HUES48 (cell line): ENCODE measurements at regions not wholly inside any gene's neighbourhood (a gene's known extent, or its start where the extent isn't known, plus 50 kb on each side); places are given as distances from the start of the nearest gene placed in this dataset.

Experiments
- H3K27ac ChIP-seq: one replicate; pipeline ENCODE4 v1.7.0; 2013; ENCODE audit warnings: low read depth, low read length, inconsistent platforms
- H3K27me3 ChIP-seq: 2 replicates; pipeline ENCODE4 v1.6.1; 2013; ENCODE audit warnings: mild to moderate bottlenecking, low read length; ENCODE audit not compliant: control insufficient read depth, insufficient read depth
- H3K36me3 ChIP-seq: 2 replicates; pipeline ENCODE4 v1.6.1; 2013; ENCODE audit warnings: low read length; ENCODE audit not compliant: control insufficient read depth, insufficient read depth
- H3K4me1 ChIP-seq: 2 replicates; pipeline ENCODE4 v1.6.1; 2013; ENCODE audit warnings: mild to moderate bottlenecking, low read length; ENCODE audit not compliant: control insufficient read depth, insufficient read depth
- H3K4me3 ChIP-seq: 2 replicates; pipeline ENCODE4 v1.5.1; 2013; ENCODE audit warnings: mild to moderate bottlenecking, low read depth, low read length
- H3K9ac ChIP-seq: 2 replicates; pipeline ENCODE4 v1.6.1; 2013; ENCODE audit warnings: mild to moderate bottlenecking, low read depth, low read length, moderate library complexity
- H3K9me3 ChIP-seq: 2 replicates; pipeline ENCODE4 v1.6.1; 2013; ENCODE audit warnings: low read length; ENCODE audit not compliant: control insufficient read depth, insufficient read depth

DNA sequence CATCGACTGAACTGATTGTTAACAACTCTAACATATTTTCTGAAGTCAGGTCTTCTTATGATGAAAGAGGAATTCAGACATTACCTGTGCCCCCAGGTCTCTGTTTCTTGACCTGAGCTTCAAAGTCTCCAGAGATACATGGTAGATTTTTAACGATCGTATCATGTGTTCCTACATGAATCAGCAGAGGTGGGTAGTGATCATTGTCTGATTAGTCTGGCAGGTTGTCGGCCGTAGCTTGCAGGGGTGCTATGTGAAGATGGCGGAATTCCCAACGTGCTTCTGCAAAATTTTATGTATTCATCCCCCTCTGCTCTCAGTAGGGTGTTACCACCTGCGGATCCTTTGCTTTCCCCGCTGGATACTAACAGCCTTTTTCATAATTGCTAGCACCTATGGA, 581.9 kb downstream of the GATA3 start:
- H3K9me3 ChIP-seq: no peaks in the 10 kb centered on the region
- no peak overlapping the region for H3K27ac ChIP-seq
- no peaks in the 10 kb centered on the region for H3K36me3 ChIP-seq
- H3K27me3 ChIP-seq: no peaks in the 10 kb centered on the region
- no peaks in the 10 kb centered on the region for H3K4me1 ChIP-seq
- no peak overlapping the region for H3K4me3 ChIP-seq
- no peak overlapping the region for H3K9ac ChIP-seq

DNA sequence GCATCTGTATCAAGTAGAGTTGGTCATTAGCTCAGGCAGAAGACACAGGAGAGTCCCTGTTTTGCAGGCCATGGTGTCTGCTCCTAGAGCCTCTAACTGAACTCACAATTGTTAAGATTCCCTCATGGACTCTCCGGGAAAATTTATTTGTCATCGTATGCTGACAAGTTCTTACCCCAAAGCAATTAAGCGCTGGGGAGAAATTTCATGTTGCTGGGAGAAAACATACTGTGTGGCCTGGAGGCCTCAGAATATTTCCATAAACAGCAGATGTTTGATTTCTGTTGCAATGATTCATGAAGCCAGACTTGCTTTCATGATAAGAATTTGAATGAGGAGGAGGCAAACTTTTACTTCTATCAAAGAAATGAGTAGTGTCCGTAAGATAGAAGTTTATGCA, 583.2 kb downstream of the GATA3 start:
- H3K27me3 ChIP-seq: no peaks in the 10 kb centered on the region
- H3K4me1 ChIP-seq: no peaks in the 10 kb centered on the region
- H3K36me3 ChIP-seq: no peaks in the 10 kb centered on the region
- no peak overlapping the region for H3K4me3 ChIP-seq
- peaks cover under 1% of the 10 kb centered on the region; the same call in 1 of the 2 replicates for H3K9me3 ChIP-seq
- H3K27ac ChIP-seq: no peak overlapping the region
- H3K9ac ChIP-seq: no peak overlapping the region

DNA sequence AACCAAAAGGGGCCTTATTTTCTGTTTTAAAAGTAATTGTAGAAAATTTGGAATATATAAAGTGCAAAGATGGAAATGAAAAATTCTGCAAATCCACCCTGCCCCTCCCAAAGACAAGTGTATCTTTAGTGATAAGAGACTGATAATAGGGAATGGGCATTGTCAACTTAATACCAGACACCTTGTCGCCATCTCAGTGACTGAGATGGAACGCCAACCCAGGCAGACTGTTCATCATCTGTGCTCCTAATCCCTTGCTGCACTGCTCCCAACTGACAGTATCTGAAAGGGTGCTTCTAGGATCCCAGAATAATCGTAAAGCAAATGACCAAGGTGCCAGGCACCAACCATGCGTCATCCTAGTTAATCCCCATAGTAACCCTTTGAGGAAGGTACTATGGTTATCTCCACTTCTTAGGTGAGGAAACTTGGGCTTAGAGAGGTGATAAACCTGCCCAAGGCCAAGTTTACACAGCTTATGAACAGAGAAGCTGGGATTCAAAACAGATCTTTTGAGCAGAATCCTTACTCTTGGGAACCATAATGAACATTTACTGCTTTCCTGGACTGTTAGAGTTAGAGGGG, 583.7 kb downstream of the GATA3 start:
- Histone ChIP-seq H3K27me3 (no peaks in the 10 kb centered on the region), H3K36me3 (no peaks in the 10 kb centered on the region), H3K4me1 (no peaks in the 10 kb centered on the region), H3K4me3 (no peak overlapping the region), H3K9ac (no peak overlapping the region), H3K9me3 (peaks cover 3% of the 10 kb centered on the region; the same call in 1 of the 2 replicates), H3K27ac (no peak overlapping the region)

DNA sequence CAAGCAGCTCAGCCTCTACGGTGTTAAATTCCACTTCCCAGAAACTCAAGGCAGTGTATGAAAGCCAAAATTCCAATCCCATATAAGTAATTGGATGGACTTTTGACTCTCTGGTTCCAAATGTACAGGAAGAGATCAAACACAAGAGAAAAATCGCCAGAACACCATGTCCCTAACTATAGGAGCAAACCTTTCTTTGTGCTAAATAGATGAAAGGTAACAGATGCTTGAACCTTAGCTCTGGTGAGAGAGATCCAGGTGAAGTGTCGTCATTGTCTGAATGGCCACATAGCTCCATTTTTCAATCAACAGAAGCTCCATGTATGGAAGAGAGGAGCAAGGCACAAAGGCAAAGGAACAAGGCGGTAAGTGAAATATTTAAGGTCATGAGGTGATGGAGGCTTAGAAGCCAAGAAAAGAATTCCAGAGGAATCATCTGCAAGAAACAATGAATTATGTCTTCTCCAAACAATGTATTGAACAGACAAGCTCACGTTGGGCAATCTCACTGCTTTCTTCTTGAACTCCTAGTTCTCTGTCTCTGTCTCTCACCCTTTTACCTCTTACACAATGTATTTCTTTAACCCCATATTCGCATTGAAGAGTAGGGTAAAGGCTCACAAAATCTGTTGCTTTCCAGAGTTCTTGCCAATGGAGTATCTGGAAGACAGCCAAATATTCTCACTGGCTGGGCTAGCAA, 585.1 kb downstream of the GATA3 start:
- H3K27me3 ChIP-seq: no peaks in the 10 kb centered on the region
- no peak overlapping the region for H3K9ac ChIP-seq
- no peaks in the 10 kb centered on the region for H3K4me1 ChIP-seq
- no peak overlapping the region for H3K27ac ChIP-seq
- no peaks in the 10 kb centered on the region for H3K36me3 ChIP-seq
- peaks cover 3% of the 10 kb centered on the region; the same call in 1 of the 2 replicates for H3K9me3 ChIP-seq
- H3K4me3 ChIP-seq: no peak overlapping the region

DNA sequence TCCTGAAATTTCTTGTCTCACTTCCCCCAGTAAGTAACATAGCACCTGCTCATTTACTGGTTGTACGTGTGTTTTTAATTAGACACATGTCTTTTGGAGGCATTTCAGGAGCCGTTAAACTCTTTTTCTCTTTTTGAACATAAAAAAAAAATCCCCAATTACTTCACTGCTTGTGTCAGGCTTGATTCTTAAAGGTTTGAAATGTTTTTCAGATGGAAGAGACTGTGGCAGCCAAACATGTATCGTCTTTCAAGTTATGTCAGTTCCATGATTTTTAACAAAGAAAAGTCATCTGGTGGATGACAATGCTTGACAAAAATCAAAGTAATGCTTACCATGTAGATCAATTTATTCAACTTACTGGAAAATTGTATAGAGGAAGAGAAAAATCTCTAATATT, 585.8 kb downstream of the GATA3 start:
- Histone ChIP-seq H3K9me3 (peaks cover 3% of the 10 kb centered on the region; the same call in 1 of the 2 replicates), H3K4me1 (no peaks in the 10 kb centered on the region), H3K27me3 (no peaks in the 10 kb centered on the region), H3K36me3 (no peaks in the 10 kb centered on the region), H3K27ac (no peak overlapping the region), H3K4me3 (no peak overlapping the region), H3K9ac (no peak overlapping the region)

DNA sequence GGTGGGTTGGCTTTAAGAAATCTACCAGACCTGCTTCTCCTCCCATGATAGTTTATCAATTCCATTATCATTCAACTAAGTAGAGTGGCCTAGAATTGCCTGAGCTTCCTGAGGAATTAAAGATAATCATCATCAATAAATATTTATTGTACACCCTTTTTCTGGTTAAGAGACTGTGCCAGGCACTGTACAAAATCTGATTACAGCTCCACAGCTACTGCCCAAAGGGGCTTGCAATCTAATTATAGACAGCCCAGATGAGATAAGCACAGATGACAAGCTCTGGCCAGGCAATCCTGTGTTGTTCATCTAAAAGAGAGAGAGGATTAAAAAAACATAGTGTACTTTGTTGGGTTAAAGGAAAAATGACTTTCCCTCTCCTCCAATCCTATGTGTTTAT, 586.4 kb downstream of the GATA3 start:
- Histone ChIP-seq H3K9ac (no peak overlapping the region), H3K9me3 (peaks cover 3% of the 10 kb centered on the region; the same call in 1 of the 2 replicates), H3K4me3 (no peak overlapping the region), H3K4me1 (no peaks in the 10 kb centered on the region), H3K27me3 (no peaks in the 10 kb centered on the region), H3K27ac (no peak overlapping the region), H3K36me3 (no peaks in the 10 kb centered on the region)

DNA sequence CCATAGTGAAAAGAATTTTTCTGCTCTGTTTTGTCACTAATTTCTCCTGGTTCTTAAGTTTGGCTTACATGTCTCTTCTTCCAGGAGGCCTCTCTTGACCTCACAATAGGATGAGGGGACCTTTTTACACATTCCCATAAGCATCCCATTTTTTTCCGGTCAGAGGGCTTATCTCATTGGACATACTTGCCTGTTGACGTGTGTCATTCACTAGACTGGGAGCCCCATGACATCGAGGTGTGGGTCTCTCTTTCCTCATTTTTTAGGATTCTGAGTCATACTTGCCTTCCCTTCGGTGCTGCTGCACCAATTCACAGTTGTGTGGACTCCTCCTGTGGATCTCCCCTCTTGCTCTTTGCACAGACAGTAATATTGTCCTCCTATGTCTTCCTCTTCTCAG, 601.8 kb downstream of the GATA3 start:
- H3K9ac ChIP-seq: no peak overlapping the region
- no peaks in the 10 kb centered on the region for H3K36me3 ChIP-seq
- H3K4me3 ChIP-seq: no peak overlapping the region
- no peaks in the 10 kb centered on the region for H3K9me3 ChIP-seq
- H3K27ac ChIP-seq: no peak overlapping the region
- H3K4me1 ChIP-seq: no peaks in the 10 kb centered on the region
- H3K27me3 ChIP-seq: no peaks in the 10 kb centered on the region

DNA sequence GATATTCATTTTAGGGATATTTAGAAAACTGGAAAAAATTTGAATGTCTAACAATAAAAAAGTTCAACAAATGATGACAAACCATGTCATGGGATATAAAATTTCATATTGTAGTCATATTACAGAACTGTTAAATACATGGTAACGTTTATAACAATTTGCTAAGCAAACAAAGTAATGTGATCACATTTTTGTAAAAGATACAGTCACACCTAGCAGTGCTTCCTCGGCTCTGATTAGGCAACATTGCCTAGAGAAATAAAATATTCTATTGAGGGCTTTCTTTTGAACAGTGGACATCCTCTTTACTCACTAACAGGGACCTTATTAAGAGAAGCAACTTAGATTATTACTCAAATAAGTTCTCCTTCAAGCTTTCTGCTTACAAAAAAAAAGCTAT, 605.5 kb downstream of the GATA3 start:
- H3K9ac ChIP-seq: no peak overlapping the region
- H3K27ac ChIP-seq: no peak overlapping the region
- no peaks in the 10 kb centered on the region for H3K4me1 ChIP-seq
- no peaks in the 10 kb centered on the region for H3K9me3 ChIP-seq
- no peaks in the 10 kb centered on the region for H3K27me3 ChIP-seq
- H3K36me3 ChIP-seq: no peaks in the 10 kb centered on the region
- no peak overlapping the region for H3K4me3 ChIP-seq

DNA sequence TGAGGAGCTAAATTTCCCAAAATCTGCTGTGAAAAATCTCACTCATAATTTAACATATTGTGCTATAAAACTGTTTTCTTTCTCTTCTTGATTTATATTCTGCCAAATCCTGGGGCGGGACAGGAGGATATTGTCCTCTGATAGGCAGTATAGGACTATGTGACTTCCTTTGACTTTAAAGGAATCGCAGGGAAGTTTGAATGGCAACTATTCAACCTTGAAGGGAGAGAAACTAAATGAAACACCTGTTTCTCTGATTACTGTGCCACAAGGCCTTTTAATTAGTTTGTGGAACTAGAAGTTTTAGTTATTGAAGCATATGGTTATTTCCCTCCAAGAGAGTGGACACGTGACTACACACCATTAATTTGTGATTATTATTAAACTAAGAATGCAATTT, 607.4 kb downstream of the GATA3 start:
- no peak overlapping the region for H3K4me3 ChIP-seq
- no peaks in the 10 kb centered on the region for H3K27me3 ChIP-seq
- no peaks in the 10 kb centered on the region for H3K9me3 ChIP-seq
- H3K27ac ChIP-seq: no peak overlapping the region
- no peaks in the 10 kb centered on the region for H3K4me1 ChIP-seq
- H3K9ac ChIP-seq: no peak overlapping the region
- no peaks in the 10 kb centered on the region for H3K36me3 ChIP-seq

DNA sequence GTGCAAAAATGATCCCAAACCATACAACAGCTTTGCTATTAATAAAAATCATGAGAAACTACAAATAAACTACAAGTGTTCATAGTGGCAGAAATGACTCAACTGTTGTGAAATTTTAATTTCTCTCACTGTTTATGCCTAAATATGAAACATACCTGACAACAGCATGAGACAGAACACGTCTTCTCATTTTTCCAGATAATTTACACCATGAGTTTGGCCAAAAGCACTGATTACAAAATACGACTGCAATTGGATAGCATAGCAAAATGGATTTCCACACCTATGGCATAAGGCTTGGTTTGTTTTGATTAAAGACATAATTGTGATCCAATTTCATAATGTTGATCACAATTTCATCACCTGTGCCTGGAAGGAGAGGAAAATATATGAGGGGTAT, 608.6 kb downstream of the GATA3 start:
- no peak overlapping the region for H3K4me3 ChIP-seq
- H3K9ac ChIP-seq: no peak overlapping the region
- no peaks in the 10 kb centered on the region for H3K36me3 ChIP-seq
- no peaks in the 10 kb centered on the region for H3K4me1 ChIP-seq
- peaks cover 4% of the 10 kb centered on the region; the same call in 1 of the 2 replicates for H3K9me3 ChIP-seq
- no peaks in the 10 kb centered on the region for H3K27me3 ChIP-seq
- no peak overlapping the region for H3K27ac ChIP-seq

DNA sequence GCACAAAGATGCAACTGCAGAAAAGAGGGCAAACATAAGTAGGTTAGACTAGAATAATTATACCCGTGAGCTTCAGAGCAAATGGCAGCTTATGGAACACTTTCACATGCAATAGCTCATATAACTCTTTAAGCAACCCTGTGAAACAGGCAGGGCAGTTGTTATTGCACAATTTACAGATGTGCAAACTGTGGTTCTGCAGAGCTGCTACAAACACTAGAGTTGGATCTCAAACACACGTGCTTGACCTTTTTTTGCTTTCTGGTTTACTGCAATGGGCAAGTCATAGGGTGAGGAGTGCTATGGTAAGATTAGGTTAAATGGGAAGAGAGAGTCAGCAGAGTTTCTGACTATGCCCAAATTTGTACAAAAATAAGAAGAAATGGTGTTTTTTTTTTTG, 610.8 kb downstream of the GATA3 start:
- Histone ChIP-seq H3K4me3 (no peak overlapping the region), H3K9me3 (peaks cover 4% of the 10 kb centered on the region; the same call in 1 of the 2 replicates), H3K27me3 (no peaks in the 10 kb centered on the region), H3K4me1 (no peaks in the 10 kb centered on the region), H3K9ac (no peak overlapping the region), H3K36me3 (no peaks in the 10 kb centered on the region), H3K27ac (no peak overlapping the region)
